CD1c-positive myeloid dendritic cell (primary cell): ENCODE measurements at regions not wholly inside any gene's neighbourhood (a gene's known extent, or its start where the extent isn't known, plus 50 kb on each side); places are given as distances from the start of the nearest gene placed in this dataset.
"Not testable (repeated sequence)": the region's sequence is repeated elsewhere in the genome, so short reads cannot be mapped to it uniquely, and the experiment has no call there.

Source experiments
- DNase-seq: peaks from one replicate; pipeline ENCODE4 v3.0.0-alpha.2; 2016; ENCODE audit errors: extremely low spot score

DNA sequence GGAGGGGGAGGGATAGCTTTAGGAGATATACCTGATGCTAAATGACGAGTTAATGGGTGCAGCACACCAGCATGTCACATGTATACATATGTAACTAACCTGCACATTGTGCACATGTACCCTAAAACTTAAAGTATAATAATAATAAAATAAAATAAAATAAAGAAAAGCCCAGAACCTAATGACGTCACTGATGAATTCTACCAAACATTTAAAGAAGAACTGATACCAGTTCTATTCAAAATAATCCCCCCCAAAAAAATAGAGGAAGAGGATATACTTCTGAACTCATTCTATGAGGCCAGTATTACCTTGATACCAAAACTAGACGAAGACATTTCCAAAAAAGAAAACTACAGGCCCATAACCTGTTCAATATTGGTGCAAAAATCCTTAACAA, 68.6 kb upstream of the AR start:
- DNase-seq = not testable (repeated sequence)

DNA sequence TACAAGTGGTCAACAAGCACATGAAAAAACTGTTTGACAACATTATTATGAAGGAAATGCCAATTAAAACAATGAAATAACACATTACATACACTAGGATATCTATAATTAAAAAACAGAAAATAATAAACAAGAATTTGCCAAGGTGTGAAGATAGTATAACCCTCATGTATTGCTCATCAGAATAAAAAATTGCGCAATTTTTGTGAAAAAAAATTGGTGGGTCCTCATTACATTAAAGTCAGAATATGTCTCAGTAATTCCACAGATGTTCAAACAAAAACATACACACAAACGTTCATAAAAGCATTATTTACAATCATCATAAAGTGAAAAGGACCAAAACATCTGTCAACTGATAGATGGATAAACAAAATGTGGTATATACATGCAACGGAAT, 63.0 kb upstream of the AR start:
- DNase-seq = no peak
